Peyer's patch (tissue), 4 donors: ENCODE measurements at regions not wholly inside any gene's neighbourhood (a gene's known extent, or its start where the extent isn't known, plus 50 kb on each side); places are given as distances from the start of the nearest gene placed in this dataset.

Source experiments
- POLR2A ChIP-seq, 2 donors: fragments of 450-650 bp; IDR thresholded peaks; one replicate each; pipeline ENCODE4 v1.5.1; 2017; ENCODE audit warnings: antibody characterized with exemption in 2 of 2, mild to moderate bottlenecking in 2 of 2, moderate library complexity in 2 of 2
- TF ChIP-seq, protein P1 (sequence below), 6 experiments: fragments of 450-650 bp in 4 of 6; fragments of 200-600 bp in 2 of 6; sonication (generic) in 1 of 6; IDR thresholded peaks; one replicate each; pipeline ENCODE4 v1.5.1; 2017 to 2019; ENCODE audit warnings: antibody characterized with exemption in 6 of 6, mild to moderate bottlenecking in 3 of 6, moderate library complexity in 1 of 6

DNA sequence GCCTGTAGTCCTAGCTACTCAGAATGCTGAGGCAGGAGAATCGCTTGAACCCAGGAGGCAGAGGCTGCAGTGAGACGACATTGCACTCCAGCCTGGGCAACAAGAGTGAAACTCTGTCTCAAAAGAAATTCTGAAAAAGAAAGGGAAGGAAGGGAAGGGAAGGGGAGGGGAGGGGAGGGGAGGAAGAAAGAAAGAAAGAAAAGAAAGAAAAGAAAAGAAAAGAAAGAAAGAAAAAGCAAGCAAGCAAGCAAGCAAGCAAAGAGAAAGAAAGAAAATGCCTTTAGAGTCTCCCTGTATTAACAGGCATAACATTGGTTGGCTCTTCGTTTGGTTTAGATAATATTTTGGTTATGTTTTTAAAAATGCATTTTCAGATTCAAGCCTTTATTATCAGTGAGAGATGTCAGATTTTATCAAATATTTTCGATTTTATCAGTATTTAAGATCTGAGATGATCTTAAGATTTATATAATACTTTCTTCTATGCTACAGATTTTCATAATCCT, 281.1 kb downstream of the NPIPA8 start:
- TF ChIP-seq, protein P1, sequence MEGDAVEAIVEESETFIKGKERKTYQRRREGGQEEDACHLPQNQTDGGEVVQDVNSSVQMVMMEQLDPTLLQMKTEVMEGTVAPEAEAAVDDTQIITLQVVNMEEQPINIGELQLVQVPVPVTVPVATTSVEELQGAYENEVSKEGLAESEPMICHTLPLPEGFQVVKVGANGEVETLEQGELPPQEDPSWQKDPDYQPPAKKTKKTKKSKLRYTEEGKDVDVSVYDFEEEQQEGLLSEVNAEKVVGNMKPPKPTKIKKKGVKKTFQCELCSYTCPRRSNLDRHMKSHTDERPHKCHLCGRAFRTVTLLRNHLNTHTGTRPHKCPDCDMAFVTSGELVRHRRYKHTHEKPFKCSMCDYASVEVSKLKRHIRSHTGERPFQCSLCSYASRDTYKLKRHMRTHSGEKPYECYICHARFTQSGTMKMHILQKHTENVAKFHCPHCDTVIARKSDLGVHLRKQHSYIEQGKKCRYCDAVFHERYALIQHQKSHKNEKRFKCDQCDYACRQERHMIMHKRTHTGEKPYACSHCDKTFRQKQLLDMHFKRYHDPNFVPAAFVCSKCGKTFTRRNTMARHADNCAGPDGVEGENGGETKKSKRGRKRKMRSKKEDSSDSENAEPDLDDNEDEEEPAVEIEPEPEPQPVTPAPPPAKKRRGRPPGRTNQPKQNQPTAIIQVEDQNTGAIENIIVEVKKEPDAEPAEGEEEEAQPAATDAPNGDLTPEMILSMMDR (IDR thresholded peaks at IDR 0.05): no peak
- TF ChIP-seq POLR2A (IDR thresholded peaks at IDR 0.05): no peak
